ENCODE measurements at regions not wholly inside any gene's neighbourhood (a gene's known extent, or its start where the extent isn't known, plus 50 kb on each side); places are given as distances from the start of the nearest gene placed in this dataset.

- no peak for TF ChIP-seq CTCF (IDR thresholded peaks at IDR 0.05)
- H3K4me1 ChIP-seq = peaks cover 10 to 17% (median 15%) of the 10 kb centered on the region in 3 donors
- no peak for FAIRE-seq
- peak in 3 of 6 donors; percentile 19 to 42 (median 39) for DNase-seq
- no peaks in the 10 kb centered on the region for H3K9me3 ChIP-seq
- H3K27me3 ChIP-seq = no peaks in the 10 kb centered on the region
- peak overlapping the region in 1 of 4 donors; percentile 16 for H3K27ac ChIP-seq
- intact Hi-C loops (cut with DNase I) = loop anchor here in 1 of 3 donors (10.0 kb wide), 1 partner anchor 354 kb away; no protein-coding TSS in a partner anchor
- H3K4me3 ChIP-seq = no peak overlapping the region
- H3K36me3 ChIP-seq = no peaks in the 10 kb centered on the region
- ATAC-seq = peak; percentile 77 to 89 (median 87)
- WGBS, 2 donors = 16 to 19% methylated on average over 2 of the region's 2 CpGs
Measured at GRCh38 chr6:54710456-54710855, 136.1 kb upstream of the FAM83B start.

GRCh38 chr6:54716010-54716409, 130.6 kb upstream of the FAM83B start:
- Histone ChIP-seq H3K4me3 (no peak overlapping the region), H3K36me3 (no peaks in the 10 kb centered on the region), H3K27me3 (no peaks in the 10 kb centered on the region), H3K9me3 (no peaks in the 10 kb centered on the region), H3K27ac (no peak overlapping the region), H3K4me1 (peaks cover 8 to 20% (median 16%) of the 10 kb centered on the region in 3 donors)
- intact Hi-C loops (cut with DNase I) = loop anchor here in 1 of 3 donors (10.0 kb wide), 1 partner anchor 349 kb away; no protein-coding TSS in a partner anchor
- DNase-seq = no peak
- 94 to 95% methylated on average over 6 of the region's 6 CpGs for WGBS, 2 donors
- no peak for TF ChIP-seq CTCF (IDR thresholded peaks at IDR 0.05)
- ATAC-seq = no peak
- no peak for FAIRE-seq

- no peaks in the 10 kb centered on the region for H3K36me3 ChIP-seq
- no peak overlapping the region for H3K27ac ChIP-seq
- no peaks in the 10 kb centered on the region for H3K9me3 ChIP-seq
- WGBS, 2 donors = 74 to 77% methylated on average over 3 of the region's 3 CpGs
- no peak for TF ChIP-seq CTCF (IDR thresholded peaks at IDR 0.05)
- no peaks in the 10 kb centered on the region for H3K27me3 ChIP-seq
- ATAC-seq (no peak), DNase-seq (no peak), FAIRE-seq (peak; percentile 39)
- intact Hi-C loops (cut with DNase I) = loop anchor here in 1 of 3 donors (10.0 kb wide), 1 partner anchor 348 kb away; no protein-coding TSS in a partner anchor
- no peak overlapping the region for H3K4me3 ChIP-seq
- peaks cover 8 to 20% (median 16%) of the 10 kb centered on the region in 3 donors for H3K4me1 ChIP-seq
Measured at GRCh38 chr6:54716877-54717276, 129.7 kb upstream of the FAM83B start.

GRCh38 chr6:54717849-54718455, 128.6 kb upstream of the FAM83B start:
- Histone ChIP-seq H3K27me3 (no peaks in the 10 kb centered on the region), H3K4me1 (peaks cover 8 to 20% (median 16%) of the 10 kb centered on the region in 3 donors), H3K27ac (peak overlapping the region in 2 of 4 donors; percentile 50 to 56), H3K9me3 (no peaks in the 10 kb centered on the region), H3K36me3 (no peaks in the 10 kb centered on the region), H3K4me3 (peak overlapping the region in 1 of 4 donors; percentile 6)
- ATAC-seq = peak; percentile 79 to 90 (median 86)
- TF ChIP-seq CTCF (IDR thresholded peaks at IDR 0.05) = peak; percentile 70 to 84 (median 78)
- peak in 5 of 6 donors; percentile 36 to 72 (median 51) for DNase-seq
- peak; percentile 54 for FAIRE-seq
- intact Hi-C loops (cut with DNase I) = loop anchor here in 1 of 3 donors (10.0 kb wide), 1 partner anchor 347 kb away; no protein-coding TSS in a partner anchor
- WGBS, 2 donors = 12 to 14% methylated on average over 5 of the region's 5 CpGs
